Body of pancreas (tissue), 4 donors: ENCODE measurements at regions not wholly inside any gene's neighbourhood (a gene's known extent, or its start where the extent isn't known, plus 50 kb on each side); places are given as distances from the start of the nearest gene placed in this dataset.

Experiments used
- ATAC-seq: fragments of 150-250 bp; one replicate; pipeline ENCODE4 v1.9.1; 2016
- DNase-seq, 4 donors: peaks; one replicate each; pipeline ENCODE4 v3.0.0-alpha.2; 2019
- H3K27ac ChIP-seq, 4 donors: fragments of 200-600 bp; sonication (generic); 1 replicate in 3 of 4; 2 replicates in 1 of 4; pipeline versions ENCODE4 v1.5.1 to v1.6.1; 2016 to 2019; ENCODE audit warnings: mild to moderate bottlenecking in 1 of 4, mixed read lengths in 1 of 4, moderate library complexity in 1 of 4
- H3K27me3 ChIP-seq, 2 donors: fragments of 200-600 bp; sonication (generic); one replicate each; pipeline ENCODE4 v1.6.0; 2016; ENCODE audit warnings: mild to moderate bottlenecking in 1 of 2
- H3K36me3 ChIP-seq, 2 donors: fragments of 200-600 bp; sonication (generic); replicated peaks in 1 of 2; 2 replicates each; pipeline ENCODE4 v1.5.1; 2016; ENCODE audit warnings: low read depth in 2 of 2; ENCODE audit not compliant: insufficient read depth in 1 of 2
- H3K4me1 ChIP-seq: fragments of 200-600 bp; sonication (generic); one replicate; pipeline ENCODE4 v1.6.0; 2016
- H3K4me3 ChIP-seq, 2 donors: fragments of 200-600 bp; sonication (generic); 1 replicate in 1 of 2; 2 replicates in 1 of 2; pipeline ENCODE4 v1.5.1; 2016 to 2019
- H3K9me3 ChIP-seq, 3 donors: fragments of 200-600 bp; sonication (generic); 1 replicate in 2 of 3; 2 replicates in 1 of 3; pipeline ENCODE4 v1.5.1; 2016
- POLR2A ChIP-seq, 3 donors: fragments of 450-650 bp; IDR thresholded peaks; one replicate each; pipeline ENCODE4 v1.6.1; 2016; ENCODE audit warnings: antibody characterized with exemption in 3 of 3, mild to moderate bottlenecking in 2 of 3
- WGBS, 2 donors: methylation state at CpG; one replicate each; pipeline ENCODE4 v1.1.5; 2017; 5-methylcytosine and 5-hydroxymethylcytosine counted together
- intact Hi-C: fragments of 100-400 bp; cut with DNase I; formaldehyde crosslinking; loops from one replicate; pipeline ENCODE4 v1.15.1; 2023
- TF ChIP-seq, protein P1 (sequence below), 7 experiments: fragments of 450-650 bp in 4 of 7; fragments of 200-600 bp in 3 of 7; sonication (generic) in 3 of 7; IDR thresholded peaks; one replicate each; pipeline ENCODE4 v1.5.1; 2016 to 2019; ENCODE audit warnings: antibody characterized with exemption in 7 of 7

DNA sequence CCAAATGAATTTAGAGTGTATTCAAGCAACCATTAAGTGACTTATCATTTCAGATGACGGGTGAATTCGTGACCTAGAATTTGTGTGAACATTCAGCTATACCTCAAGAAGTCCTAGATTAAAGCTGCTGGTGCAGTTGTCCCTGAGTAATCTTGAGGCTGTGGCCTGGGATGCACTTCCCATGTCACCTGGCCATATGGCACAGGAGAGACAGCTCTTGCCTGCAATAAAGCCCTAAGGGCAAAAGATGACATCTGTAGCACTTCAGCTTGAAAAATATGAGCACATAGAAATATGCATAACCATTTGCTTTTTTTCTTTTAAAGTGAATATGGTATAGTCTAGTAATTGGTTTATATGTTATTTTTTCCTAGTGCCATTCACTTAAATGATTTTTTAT lies 125.8 kb downstream of the FHDC1 start:
- intact Hi-C loops, result no loop called here
- H3K27me3 ChIP-seq, result no peaks in the 10 kb centered on the region
- no peak for DNase-seq
- 81 to 90% methylated on average over 2 of the region's 2 CpGs for WGBS, 2 donors
- no peak overlapping the region for H3K4me3 ChIP-seq
- no peak for TF ChIP-seq POLR2A (IDR thresholded peaks at IDR 0.05)
- TF ChIP-seq, protein P1, sequence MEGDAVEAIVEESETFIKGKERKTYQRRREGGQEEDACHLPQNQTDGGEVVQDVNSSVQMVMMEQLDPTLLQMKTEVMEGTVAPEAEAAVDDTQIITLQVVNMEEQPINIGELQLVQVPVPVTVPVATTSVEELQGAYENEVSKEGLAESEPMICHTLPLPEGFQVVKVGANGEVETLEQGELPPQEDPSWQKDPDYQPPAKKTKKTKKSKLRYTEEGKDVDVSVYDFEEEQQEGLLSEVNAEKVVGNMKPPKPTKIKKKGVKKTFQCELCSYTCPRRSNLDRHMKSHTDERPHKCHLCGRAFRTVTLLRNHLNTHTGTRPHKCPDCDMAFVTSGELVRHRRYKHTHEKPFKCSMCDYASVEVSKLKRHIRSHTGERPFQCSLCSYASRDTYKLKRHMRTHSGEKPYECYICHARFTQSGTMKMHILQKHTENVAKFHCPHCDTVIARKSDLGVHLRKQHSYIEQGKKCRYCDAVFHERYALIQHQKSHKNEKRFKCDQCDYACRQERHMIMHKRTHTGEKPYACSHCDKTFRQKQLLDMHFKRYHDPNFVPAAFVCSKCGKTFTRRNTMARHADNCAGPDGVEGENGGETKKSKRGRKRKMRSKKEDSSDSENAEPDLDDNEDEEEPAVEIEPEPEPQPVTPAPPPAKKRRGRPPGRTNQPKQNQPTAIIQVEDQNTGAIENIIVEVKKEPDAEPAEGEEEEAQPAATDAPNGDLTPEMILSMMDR (IDR thresholded peaks at IDR 0.05), result no peak
- no peak overlapping the region for H3K27ac ChIP-seq
- H3K9me3 ChIP-seq, result no peaks in the 10 kb centered on the region
- no peak for ATAC-seq
- H3K4me1 ChIP-seq, result no peaks in the 10 kb centered on the region
- H3K36me3 ChIP-seq, result no peaks in the 10 kb centered on the region

DNA sequence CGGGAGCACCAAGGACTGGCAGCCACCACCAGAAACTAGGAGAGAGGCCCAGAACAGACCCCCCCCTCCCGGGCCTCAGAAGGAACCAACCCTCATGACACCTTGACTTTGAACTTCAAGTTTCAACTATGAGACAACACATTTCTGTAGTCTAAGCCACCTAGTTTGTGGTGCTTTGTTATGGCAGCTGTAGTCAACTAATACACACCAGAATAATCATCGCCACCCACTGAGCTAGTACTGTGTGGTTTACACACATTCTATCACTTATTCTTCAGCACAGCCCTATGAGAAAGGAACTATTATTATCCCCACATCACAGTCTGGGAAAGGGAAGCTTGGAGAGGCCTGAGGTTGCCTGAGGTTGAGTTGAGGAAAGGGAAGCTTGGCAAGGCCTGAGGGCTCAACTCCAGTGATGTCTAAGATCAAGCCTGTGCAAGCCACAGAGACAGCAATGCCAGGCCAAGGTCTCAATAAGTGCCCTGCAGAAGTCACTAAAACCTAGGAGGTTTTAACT lies 126.6 kb downstream of the FHDC1 start:
- TF ChIP-seq, protein P1 (IDR thresholded peaks at IDR 0.05), result no peak
- no peaks in the 10 kb centered on the region for H3K9me3 ChIP-seq
- H3K27ac ChIP-seq, result no peak overlapping the region
- 91 to 95% methylated on average over 3 of the region's 3 CpGs for WGBS, 2 donors
- H3K36me3 ChIP-seq, result no peaks in the 10 kb centered on the region
- no peaks in the 10 kb centered on the region for H3K4me1 ChIP-seq
- no peaks in the 10 kb centered on the region for H3K27me3 ChIP-seq
- ATAC-seq (no peak), DNase-seq (no peak)
- H3K4me3 ChIP-seq, result no peak overlapping the region
- intact Hi-C loops, result no loop called here

DNA sequence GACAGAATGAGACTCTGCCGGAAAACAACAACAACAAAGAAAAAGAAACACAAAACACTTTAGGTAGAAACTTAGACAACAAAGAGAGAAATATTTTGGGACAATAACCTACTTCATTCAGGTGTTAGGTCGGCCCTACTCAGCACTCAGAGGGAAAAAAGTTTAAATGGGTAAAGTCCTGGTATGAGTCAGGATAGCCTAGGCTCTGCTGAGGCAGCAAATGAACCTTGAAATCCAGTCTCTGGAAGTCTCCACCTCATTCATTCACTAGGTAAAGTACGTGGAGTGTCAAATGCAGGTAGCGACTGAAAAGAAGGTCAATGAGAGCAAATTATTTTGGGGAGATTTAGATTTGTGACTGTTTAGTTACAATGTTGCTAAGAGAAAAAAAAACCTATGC lies 127.4 kb downstream of the FHDC1 start:
- intact Hi-C loops, result no loop called here
- Histone ChIP-seq H3K27ac (no peak overlapping the region), H3K27me3 (no peaks in the 10 kb centered on the region), H3K4me3 (no peak overlapping the region), H3K36me3 (no peaks in the 10 kb centered on the region), H3K9me3 (no peaks in the 10 kb centered on the region), H3K4me1 (no peaks in the 10 kb centered on the region)
- WGBS, 2 donors, result 87 to 89% methylated on average over 4 of the region's 4 CpGs
- no peak for ATAC-seq
- no peak for DNase-seq
- TF ChIP-seq POLR2A (IDR thresholded peaks at IDR 0.05), result no peak
- TF ChIP-seq, protein P1 (IDR thresholded peaks at IDR 0.05), result no peak

DNA sequence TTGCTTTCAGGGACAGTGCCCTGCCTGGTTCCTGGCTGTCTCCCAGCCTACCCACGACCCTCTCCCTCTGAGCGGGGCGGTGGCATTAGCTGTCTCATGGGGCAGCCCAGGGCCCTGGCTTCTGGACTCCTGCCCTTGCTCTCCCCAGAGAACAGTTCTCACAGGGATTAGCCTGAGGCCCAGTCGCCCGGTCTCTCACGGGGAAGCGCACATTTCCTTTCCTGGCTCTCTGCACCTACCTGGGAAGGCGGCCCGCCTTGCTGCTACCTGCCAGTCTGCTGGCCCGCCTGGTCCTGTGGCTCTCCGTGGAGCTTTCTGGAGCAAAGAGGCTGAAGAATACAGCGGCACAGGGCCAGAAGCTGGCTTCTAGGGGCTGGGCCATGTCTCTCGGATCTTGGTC lies 128.4 kb downstream of the FHDC1 start:
- H3K4me1 ChIP-seq, result no peaks in the 10 kb centered on the region
- no peaks in the 10 kb centered on the region for H3K27me3 ChIP-seq
- DNase-seq (no peak), ATAC-seq (no peak)
- intact Hi-C loops, result no loop called here
- no peak overlapping the region for H3K4me3 ChIP-seq
- no peak for TF ChIP-seq POLR2A (IDR thresholded peaks at IDR 0.05)
- TF ChIP-seq, protein P1 (IDR thresholded peaks at IDR 0.05), result no peak
- 83 to 87% methylated on average over 8 to 13 of the region's 13 CpGs for WGBS, 2 donors
- H3K27ac ChIP-seq, result no peak overlapping the region
- no peaks in the 10 kb centered on the region for H3K36me3 ChIP-seq
- H3K9me3 ChIP-seq, result no peaks in the 10 kb centered on the region

DNA sequence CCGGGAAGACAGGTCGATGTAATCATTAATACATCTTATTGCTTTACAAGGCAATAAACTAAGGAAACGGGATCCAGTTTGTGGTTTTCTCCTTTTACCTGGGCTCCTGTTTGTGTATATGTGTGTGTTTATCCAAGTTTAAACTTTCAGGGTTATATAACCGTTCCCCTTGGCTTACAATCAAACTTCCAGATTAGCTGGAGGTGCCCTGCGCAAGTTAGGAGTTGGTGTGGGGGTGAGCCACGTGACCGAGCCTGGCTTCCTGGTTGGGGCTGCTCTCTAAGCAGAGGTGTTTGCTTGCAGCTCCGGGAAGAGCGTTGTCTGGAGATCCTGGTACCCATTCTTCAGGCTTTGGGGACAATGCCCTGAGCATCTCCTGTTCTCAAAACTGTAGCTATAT lies 129.2 kb downstream of the FHDC1 start:
- Histone ChIP-seq H3K4me1 (no peaks in the 10 kb centered on the region), H3K27me3 (no peaks in the 10 kb centered on the region), H3K9me3 (no peaks in the 10 kb centered on the region), H3K4me3 (no peak overlapping the region), H3K36me3 (no peaks in the 10 kb centered on the region), H3K27ac (no peak overlapping the region)
- intact Hi-C loops, result no loop called here
- DNase-seq, result peak; percentile 31 to 54 (median 44)
- TF ChIP-seq, protein P1 (IDR thresholded peaks at IDR 0.05), result no peak
- TF ChIP-seq POLR2A (IDR thresholded peaks at IDR 0.05), result no peak
- WGBS, 2 donors, result 51 to 60% methylated on average over 9 of the region's 9 CpGs
- ATAC-seq, result peak; percentile 68
